ENCODE measurements at regions not wholly inside any gene's neighbourhood (a gene's known extent, or its start where the extent isn't known, plus 50 kb on each side); places are given as distances from the start of the nearest gene placed in this dataset.

DNA sequence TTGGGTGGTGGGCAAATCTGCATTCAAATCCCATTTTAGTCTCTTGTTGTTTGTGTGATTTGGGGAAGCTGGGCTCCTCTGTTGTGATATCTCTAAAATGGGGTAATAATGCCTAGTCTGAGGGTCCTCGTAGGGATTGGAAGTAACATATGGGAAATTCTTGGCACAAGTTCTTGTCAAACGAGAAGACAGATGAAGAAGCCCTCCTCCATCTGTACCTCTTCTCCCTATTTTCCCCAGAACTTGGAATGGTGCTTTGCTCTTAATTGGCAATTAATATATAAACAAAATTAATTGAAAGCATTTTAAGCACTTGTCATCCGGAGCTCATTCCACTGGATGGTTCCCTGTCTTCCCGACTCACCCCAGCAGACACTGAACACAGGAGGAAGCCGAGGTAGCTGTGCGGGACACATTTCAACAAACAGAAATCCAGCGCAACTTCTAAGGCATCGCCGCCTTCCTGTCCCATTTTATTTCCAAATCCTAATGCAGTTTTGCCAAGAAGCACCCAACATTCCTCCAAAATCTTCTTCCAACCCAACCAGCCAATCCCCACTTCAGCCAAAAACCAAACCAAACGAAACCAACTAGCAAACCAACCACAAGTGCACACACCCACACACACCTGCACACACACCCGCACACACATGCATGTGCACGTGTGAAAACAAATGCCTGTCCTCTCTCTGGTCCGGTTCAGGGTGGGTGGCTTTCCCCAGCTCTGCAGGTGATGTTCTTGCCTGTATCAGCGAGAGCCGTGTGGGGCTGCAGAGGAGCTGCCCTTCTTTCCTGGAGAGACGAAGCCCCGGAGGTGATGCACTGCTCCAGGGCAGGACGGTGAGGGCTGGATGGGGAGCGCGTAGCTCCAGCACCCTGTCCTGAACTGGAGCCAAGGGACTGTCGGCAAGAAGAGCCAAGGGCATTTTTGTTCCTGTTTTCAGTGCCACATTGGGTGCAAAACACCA is 100.8 kb upstream of the B3GAT1 start:
- H3K9ac ChIP-seq (ENCODE audit: insufficient read depth, low read length): no peak overlapping the region
- H3K27ac ChIP-seq (ENCODE audit: insufficient read depth, low read length): no peak overlapping the region
- no peak overlapping the region for H2AFZ ChIP-seq (ENCODE audit: low read length)
- no peak for DNase-seq (ENCODE audit: low read depth in 2 of 2)
- no peaks in the 10 kb centered on the region for H3K36me3 ChIP-seq (ENCODE audit: control insufficient read depth, insufficient read depth, low read length)
- H3K4me1 ChIP-seq (ENCODE audit: control insufficient read depth, extremely low read depth, insufficient read depth, low read length): no peaks in the 10 kb centered on the region
- H3K79me2 ChIP-seq (ENCODE audit: control insufficient read depth, insufficient read depth, low read length): no peaks in the 10 kb centered on the region
- H4K20me1 ChIP-seq (ENCODE audit: control insufficient read depth, extremely low read depth, insufficient read depth, low read length): no peaks in the 10 kb centered on the region
- no peaks in the 10 kb centered on the region for H3K27me3 ChIP-seq (ENCODE audit: control insufficient read depth, insufficient read depth, low read length)
- no peak overlapping the region for H3K4me3 ChIP-seq (replicated peaks in 1 of 4; ENCODE audit: control extremely low read depth in 1 of 4, insufficient read depth in 1 of 4, low read depth in 3 of 4, low read length in 4 of 4)
- no peaks in the 10 kb centered on the region for H3K9me3 ChIP-seq (ENCODE audit: control insufficient read depth, insufficient read depth, low read depth, low read length)
- no peak overlapping the region for H3K4me2 ChIP-seq (ENCODE audit: extremely low read depth, insufficient read depth, low read length)
- TF ChIP-seq CTCF (conservative IDR thresholded peaks at IDR 0.05 in 1 of 2, IDR thresholded peaks at IDR 0.05 in 1 of 2; ENCODE audit: low read depth in 1 of 2, low read length in 2 of 2): no peak
- TF ChIP-seq EZH2 (IDR thresholded peaks at IDR 0.05; ENCODE audit: low read length, missing control alignments): no peak

DNA sequence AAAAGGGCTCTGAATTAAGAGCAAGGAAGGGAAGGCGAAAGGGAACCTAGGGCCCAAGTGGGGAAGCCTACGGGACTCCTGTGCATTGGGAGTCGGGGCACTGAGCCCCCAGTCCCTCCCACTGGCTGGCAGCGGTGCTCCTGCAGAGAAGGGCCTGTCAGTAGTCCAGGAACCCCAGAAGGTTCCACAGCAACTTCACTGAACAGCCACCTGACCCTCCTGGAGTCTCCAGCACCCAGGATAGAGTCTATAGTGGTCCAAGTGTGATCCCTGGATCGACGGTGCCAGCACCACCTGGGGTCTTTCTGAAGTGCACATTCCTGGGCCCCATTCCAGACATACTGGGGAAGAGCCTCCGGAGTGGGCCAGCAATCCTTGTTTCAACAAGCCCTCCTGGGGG is 100.0 kb upstream of the B3GAT1 start:
- Histone ChIP-seq H3K4me2 (ENCODE audit: extremely low read depth, insufficient read depth, low read length) (no peak overlapping the region), H3K4me3 (replicated peaks in 1 of 4; ENCODE audit: control extremely low read depth in 1 of 4, insufficient read depth in 1 of 4, low read depth in 3 of 4, low read length in 4 of 4) (no peak overlapping the region), H4K20me1 (ENCODE audit: control insufficient read depth, extremely low read depth, insufficient read depth, low read length) (no peaks in the 10 kb centered on the region), H3K9ac (ENCODE audit: insufficient read depth, low read length) (no peak overlapping the region), H3K4me1 (ENCODE audit: control insufficient read depth, extremely low read depth, insufficient read depth, low read length) (no peaks in the 10 kb centered on the region), H3K36me3 (ENCODE audit: control insufficient read depth, insufficient read depth, low read length) (no peaks in the 10 kb centered on the region), H3K27me3 (ENCODE audit: control insufficient read depth, insufficient read depth, low read length) (no peaks in the 10 kb centered on the region), H2AFZ (ENCODE audit: low read length) (no peak overlapping the region), H3K9me3 (ENCODE audit: control insufficient read depth, insufficient read depth, low read depth, low read length) (no peaks in the 10 kb centered on the region), H3K79me2 (ENCODE audit: control insufficient read depth, insufficient read depth, low read length) (no peaks in the 10 kb centered on the region), H3K27ac (ENCODE audit: insufficient read depth, low read length) (no peak overlapping the region)
- no peak for DNase-seq (ENCODE audit: low read depth in 2 of 2)
- TF ChIP-seq EZH2 (IDR thresholded peaks at IDR 0.05; ENCODE audit: low read length, missing control alignments) (no peak), CTCF (conservative IDR thresholded peaks at IDR 0.05 in 1 of 2, IDR thresholded peaks at IDR 0.05 in 1 of 2; ENCODE audit: low read depth in 1 of 2, low read length in 2 of 2) (no peak)

GRCh38 chr11:134511255-134511654 is 99.2 kb upstream of the B3GAT1 start:
- no peak overlapping the region for H3K27ac ChIP-seq (ENCODE audit: insufficient read depth, low read length)
- H3K4me1 ChIP-seq (ENCODE audit: control insufficient read depth, extremely low read depth, insufficient read depth, low read length): no peaks in the 10 kb centered on the region
- no peak overlapping the region for H2AFZ ChIP-seq (ENCODE audit: low read length)
- H3K27me3 ChIP-seq (ENCODE audit: control insufficient read depth, insufficient read depth, low read length): no peaks in the 10 kb centered on the region
- no peak for DNase-seq (ENCODE audit: low read depth in 2 of 2)
- no peak overlapping the region for H3K9ac ChIP-seq (ENCODE audit: insufficient read depth, low read length)
- H4K20me1 ChIP-seq (ENCODE audit: control insufficient read depth, extremely low read depth, insufficient read depth, low read length): no peaks in the 10 kb centered on the region
- no peaks in the 10 kb centered on the region for H3K79me2 ChIP-seq (ENCODE audit: control insufficient read depth, insufficient read depth, low read length)
- no peaks in the 10 kb centered on the region for H3K36me3 ChIP-seq (ENCODE audit: control insufficient read depth, insufficient read depth, low read length)
- no peak overlapping the region for H3K4me3 ChIP-seq (replicated peaks in 1 of 4; ENCODE audit: control extremely low read depth in 1 of 4, insufficient read depth in 1 of 4, low read depth in 3 of 4, low read length in 4 of 4)
- TF ChIP-seq EZH2 (IDR thresholded peaks at IDR 0.05; ENCODE audit: low read length, missing control alignments): no peak
- no peak for TF ChIP-seq CTCF (conservative IDR thresholded peaks at IDR 0.05 in 1 of 2, IDR thresholded peaks at IDR 0.05 in 1 of 2; ENCODE audit: low read depth in 1 of 2, low read length in 2 of 2)
- H3K4me2 ChIP-seq (ENCODE audit: extremely low read depth, insufficient read depth, low read length): no peak overlapping the region
- H3K9me3 ChIP-seq (ENCODE audit: control insufficient read depth, insufficient read depth, low read depth, low read length): no peaks in the 10 kb centered on the region
